ENCODE measurements at regions not wholly inside any gene's neighbourhood (a gene's known extent, or its start where the extent isn't known, plus 50 kb on each side); places are given as distances from the start of the nearest gene placed in this dataset.

DNA sequence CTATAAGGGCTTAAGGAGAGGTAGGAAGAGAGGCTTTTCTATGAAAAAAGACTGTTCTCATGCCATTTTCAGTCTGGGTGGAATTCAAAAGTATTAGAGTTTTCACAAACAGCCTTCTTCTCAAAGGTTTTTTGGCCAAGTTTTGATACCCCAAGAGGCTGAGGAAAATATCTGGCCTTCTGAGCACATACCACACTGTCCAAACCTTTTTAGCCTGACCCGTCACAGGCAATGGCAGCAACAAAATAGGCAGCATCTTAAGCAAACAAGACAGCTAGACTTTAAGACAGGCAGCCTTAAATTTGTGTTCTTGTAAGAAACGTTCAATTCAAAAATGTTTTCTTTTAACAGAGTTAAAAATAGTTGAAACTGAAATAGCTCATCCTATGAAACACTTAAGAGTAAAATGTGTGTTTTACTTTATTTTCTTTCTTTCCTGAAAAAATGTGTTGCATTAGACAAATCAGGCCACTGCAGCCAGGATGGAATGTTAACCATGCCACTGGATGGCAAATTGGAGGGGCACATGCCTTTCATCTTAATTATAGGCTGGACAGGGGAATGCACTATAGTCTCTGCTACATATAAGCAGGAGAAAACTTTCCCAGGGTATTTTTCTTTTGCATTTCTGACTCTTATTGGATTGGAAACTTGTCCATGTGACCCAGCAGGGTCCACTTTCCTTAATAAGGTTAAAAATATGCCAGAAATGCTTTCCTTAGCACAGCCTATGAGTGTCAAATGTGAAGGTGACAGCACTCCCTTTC, 315.0 kb downstream of the TGFB2 start:
- Histone ChIP-seq H3K36me3 (ENCODE audit: control insufficient read depth, insufficient read depth, low read length) (no peaks in the 10 kb centered on the region), H3K27ac (ENCODE audit: low read depth, low read length, severe bottlenecking) (peak overlapping the region; percentile 100), H3K9me3 (ENCODE audit: control insufficient read depth, low read length) (no peaks in the 10 kb centered on the region), H3K4me1 (ENCODE audit: control insufficient read depth, insufficient read depth, low read length, poor library complexity, severe bottlenecking) (peaks cover 49% of the 10 kb centered on the region), H3K4me3 (ENCODE audit: extremely low read depth, insufficient read depth, low read length, poor library complexity, severe bottlenecking) (no peak overlapping the region)
- WGBS, 2 experiments (ENCODE audit: insufficient coverage in 2 of 2): 100% methylated on average over 1 of the region's 2 CpGs; no CpG with 5 or more reads in 1 of the 2 experiments

- Histone ChIP-seq H3K9me3 (ENCODE audit: control insufficient read depth, low read length) (no peaks in the 10 kb centered on the region), H3K27ac (ENCODE audit: low read depth, low read length, severe bottlenecking) (peak overlapping the region; percentile 100), H3K36me3 (ENCODE audit: control insufficient read depth, insufficient read depth, low read length) (no peaks in the 10 kb centered on the region), H3K4me3 (ENCODE audit: extremely low read depth, insufficient read depth, low read length, poor library complexity, severe bottlenecking) (no peak overlapping the region), H3K4me1 (ENCODE audit: control insufficient read depth, insufficient read depth, low read length, poor library complexity, severe bottlenecking) (peaks cover 49% of the 10 kb centered on the region)
- 83% methylated on average over 1 of the region's 1 CpG; no CpG with 5 or more reads in 1 of the 2 experiments for WGBS, 2 experiments (ENCODE audit: insufficient coverage in 2 of 2)
Measured at GRCh38 chr1:218660678-218661053, 315.5 kb downstream of the TGFB2 start.

- peaks cover 48% of the 10 kb centered on the region for H3K4me1 ChIP-seq (ENCODE audit: control insufficient read depth, insufficient read depth, low read length, poor library complexity, severe bottlenecking)
- no peak overlapping the region for H3K4me3 ChIP-seq (ENCODE audit: extremely low read depth, insufficient read depth, low read length, poor library complexity, severe bottlenecking)
- H3K36me3 ChIP-seq (ENCODE audit: control insufficient read depth, insufficient read depth, low read length): no peaks in the 10 kb centered on the region
- peak overlapping the region; percentile 100 for H3K27ac ChIP-seq (ENCODE audit: low read depth, low read length, severe bottlenecking)
- H3K9me3 ChIP-seq (ENCODE audit: control insufficient read depth, low read length): peaks cover 5% of the 10 kb centered on the region
- WGBS, 2 experiments (ENCODE audit: insufficient coverage in 2 of 2): 80 to 100% methylated on average over 1 of the region's 3 CpGs
Measured at GRCh38 chr1:218661411-218661810, 316.3 kb downstream of the TGFB2 start.

DNA sequence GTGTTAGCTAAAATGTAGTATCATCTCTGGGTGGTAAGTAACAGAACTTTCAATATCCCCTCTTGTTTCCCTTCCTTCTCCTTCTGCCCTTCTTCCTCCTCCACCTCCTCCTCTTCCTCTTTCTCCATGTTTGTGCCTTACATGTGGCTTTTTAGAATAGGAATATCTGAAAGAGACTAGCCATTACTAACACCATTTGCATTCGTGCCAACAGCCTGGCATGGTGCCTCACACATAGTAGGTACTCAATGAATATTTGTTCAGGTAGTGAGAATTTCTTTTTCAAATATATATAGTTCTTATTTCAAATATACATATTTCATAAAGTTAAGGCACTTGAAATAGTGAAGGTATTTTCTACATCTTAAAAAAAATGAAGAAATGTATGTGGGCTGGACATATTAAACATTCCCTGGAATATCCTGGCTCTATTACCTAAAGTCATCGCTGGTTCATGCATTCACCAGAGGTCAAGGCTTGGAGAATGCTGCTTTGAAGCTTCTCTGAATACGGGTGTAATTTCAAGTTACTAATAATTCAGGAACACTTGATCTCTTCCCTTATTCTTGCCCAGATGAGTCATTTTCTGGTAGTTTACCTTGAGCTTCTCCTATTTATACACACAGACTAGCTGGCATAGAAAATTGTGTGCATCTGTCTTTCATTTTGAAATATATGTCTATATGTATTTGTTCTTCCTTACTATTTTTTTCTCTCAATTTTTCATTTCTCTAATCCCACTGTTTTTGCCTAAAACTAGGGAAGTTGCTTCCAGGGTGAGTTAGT, 319.4 kb downstream of the TGFB2 start:
- peaks cover 21% of the 10 kb centered on the region for H3K4me1 ChIP-seq (ENCODE audit: control insufficient read depth, insufficient read depth, low read length, poor library complexity, severe bottlenecking)
- WGBS, 2 experiments (ENCODE audit: insufficient coverage in 2 of 2): 100% methylated on average over 1 to 2 of the region's 3 CpGs
- H3K27ac ChIP-seq (ENCODE audit: low read depth, low read length, severe bottlenecking): no peak overlapping the region
- H3K4me3 ChIP-seq (ENCODE audit: extremely low read depth, insufficient read depth, low read length, poor library complexity, severe bottlenecking): no peak overlapping the region
- H3K9me3 ChIP-seq (ENCODE audit: control insufficient read depth, low read length): peaks cover 5% of the 10 kb centered on the region
- no peaks in the 10 kb centered on the region for H3K36me3 ChIP-seq (ENCODE audit: control insufficient read depth, insufficient read depth, low read length)

GRCh38 chr1:218665221-218665620, 320.1 kb downstream of the TGFB2 start:
- Histone ChIP-seq H3K36me3 (ENCODE audit: control insufficient read depth, insufficient read depth, low read length) (no peaks in the 10 kb centered on the region), H3K27ac (ENCODE audit: low read depth, low read length, severe bottlenecking) (no peak overlapping the region), H3K4me1 (ENCODE audit: control insufficient read depth, insufficient read depth, low read length, poor library complexity, severe bottlenecking) (peaks cover 16% of the 10 kb centered on the region), H3K9me3 (ENCODE audit: control insufficient read depth, low read length) (peaks cover 5% of the 10 kb centered on the region), H3K4me3 (ENCODE audit: extremely low read depth, insufficient read depth, low read length, poor library complexity, severe bottlenecking) (no peak overlapping the region)
- WGBS, 2 experiments (ENCODE audit: insufficient coverage in 2 of 2): 79 to 100% methylated on average over 2 to 4 of the region's 4 CpGs

GRCh38 chr1:218666263-218666662, 321.1 kb downstream of the TGFB2 start:
- no peak overlapping the region for H3K4me3 ChIP-seq (ENCODE audit: extremely low read depth, insufficient read depth, low read length, poor library complexity, severe bottlenecking)
- peaks cover 5% of the 10 kb centered on the region for H3K4me1 ChIP-seq (ENCODE audit: control insufficient read depth, insufficient read depth, low read length, poor library complexity, severe bottlenecking)
- H3K9me3 ChIP-seq (ENCODE audit: control insufficient read depth, low read length): peaks cover 5% of the 10 kb centered on the region
- no peaks in the 10 kb centered on the region for H3K36me3 ChIP-seq (ENCODE audit: control insufficient read depth, insufficient read depth, low read length)
- H3K27ac ChIP-seq (ENCODE audit: low read depth, low read length, severe bottlenecking): no peak overlapping the region

DNA sequence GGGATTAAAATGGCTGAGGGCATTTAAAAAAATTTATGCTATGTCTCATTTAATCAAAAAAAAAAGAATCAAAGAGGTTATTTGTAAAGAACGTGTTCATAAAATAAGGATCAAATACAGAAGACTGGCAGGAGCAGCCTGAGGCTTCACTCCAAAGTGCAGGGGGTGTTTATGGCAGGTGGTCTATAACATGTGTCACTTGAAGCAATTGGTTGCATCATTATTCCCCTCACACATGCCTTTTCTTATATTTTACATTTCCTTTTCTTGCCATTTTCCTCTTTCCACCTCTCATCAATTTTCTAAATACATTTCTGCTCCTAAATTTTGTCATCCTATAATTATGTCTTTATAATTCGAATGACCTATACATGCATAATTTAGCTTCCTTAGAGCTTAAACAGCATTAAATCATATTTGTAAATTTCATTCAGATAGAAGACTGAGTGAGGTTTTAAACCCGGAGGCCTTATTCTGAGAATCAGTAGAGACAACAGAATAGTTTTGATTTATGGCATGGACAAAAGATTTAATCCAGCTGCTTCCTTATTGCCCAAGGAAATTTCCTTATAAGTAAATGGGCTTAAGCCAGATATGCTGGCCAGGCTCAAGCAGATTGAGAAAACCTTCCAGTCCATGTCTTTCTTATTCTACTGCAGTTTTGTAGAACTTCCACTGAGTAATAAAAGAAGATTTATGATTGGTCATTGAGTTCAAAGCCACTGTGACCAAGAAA, 322.8 kb downstream of the TGFB2 start:
- WGBS, 2 experiments (ENCODE audit: insufficient coverage in 2 of 2): 80 to 83% methylated on average over 1 of the region's 3 CpGs
- Histone ChIP-seq H3K9me3 (ENCODE audit: control insufficient read depth, low read length) (peaks cover 5% of the 10 kb centered on the region), H3K36me3 (ENCODE audit: control insufficient read depth, insufficient read depth, low read length) (no peaks in the 10 kb centered on the region), H3K27ac (ENCODE audit: low read depth, low read length, severe bottlenecking) (no peak overlapping the region), H3K4me3 (ENCODE audit: extremely low read depth, insufficient read depth, low read length, poor library complexity, severe bottlenecking) (no peak overlapping the region), H3K4me1 (ENCODE audit: control insufficient read depth, insufficient read depth, low read length, poor library complexity, severe bottlenecking) (peaks cover 9% of the 10 kb centered on the region)

DNA sequence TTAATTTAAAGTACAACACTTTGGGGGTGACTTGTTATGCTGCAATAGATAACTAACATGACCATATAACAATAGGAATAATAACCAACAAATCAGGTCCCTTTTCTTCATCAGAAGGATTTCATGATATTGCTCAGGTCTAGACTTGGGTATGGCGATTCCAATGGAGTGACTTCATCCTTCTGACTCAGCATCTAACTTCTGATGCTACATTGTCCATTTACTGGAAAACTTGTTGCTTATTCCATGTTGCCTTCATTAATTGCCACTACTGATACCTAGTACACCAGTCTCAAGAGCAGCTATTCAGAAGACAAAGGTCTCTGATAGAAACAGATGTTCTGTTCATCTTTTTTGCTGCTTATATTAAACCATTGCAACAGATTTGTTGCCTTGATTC, 324.3 kb downstream of the TGFB2 start:
- 83 to 93% methylated on average over 1 of the region's 1 CpG for WGBS, 2 experiments (ENCODE audit: insufficient coverage in 2 of 2)
- Histone ChIP-seq H3K27ac (ENCODE audit: low read depth, low read length, severe bottlenecking) (no peak overlapping the region), H3K4me1 (ENCODE audit: control insufficient read depth, insufficient read depth, low read length, poor library complexity, severe bottlenecking) (peaks cover 22% of the 10 kb centered on the region), H3K9me3 (ENCODE audit: control insufficient read depth, low read length) (peaks cover 5% of the 10 kb centered on the region), H3K36me3 (ENCODE audit: control insufficient read depth, insufficient read depth, low read length) (no peaks in the 10 kb centered on the region), H3K4me3 (ENCODE audit: extremely low read depth, insufficient read depth, low read length, poor library complexity, severe bottlenecking) (no peak overlapping the region)

- Histone ChIP-seq H3K9me3 (ENCODE audit: control insufficient read depth, low read length) (peaks cover 4% of the 10 kb centered on the region), H3K4me3 (ENCODE audit: extremely low read depth, insufficient read depth, low read length, poor library complexity, severe bottlenecking) (no peak overlapping the region), H3K4me1 (ENCODE audit: control insufficient read depth, insufficient read depth, low read length, poor library complexity, severe bottlenecking) (peaks cover 30% of the 10 kb centered on the region), H3K36me3 (ENCODE audit: control insufficient read depth, insufficient read depth, low read length) (no peaks in the 10 kb centered on the region), H3K27ac (ENCODE audit: low read depth, low read length, severe bottlenecking) (no peak overlapping the region)
- no CpG with 5 or more reads among the region's 1 CpG for WGBS, 2 experiments (ENCODE audit: insufficient coverage in 2 of 2)
Measured at GRCh38 chr1:218670875-218671274, 325.7 kb downstream of the TGFB2 start.

- WGBS, 2 experiments (ENCODE audit: insufficient coverage in 2 of 2): 83 to 86% methylated on average over 5 to 6 of the region's 6 CpGs
Measured at GRCh38 chr1:218671573-218671972, 326.4 kb downstream of the TGFB2 start.

More at GRCh38 chr1:218671573-218671972, 326.4 kb downstream of the TGFB2 start:
- H3K4me1 ChIP-seq (ENCODE audit: control insufficient read depth, insufficient read depth, low read length, poor library complexity, severe bottlenecking): peaks cover 30% of the 10 kb centered on the region
- no peaks in the 10 kb centered on the region for H3K9me3 ChIP-seq (ENCODE audit: control insufficient read depth, low read length)
- H3K27ac ChIP-seq (ENCODE audit: low read depth, low read length, severe bottlenecking): peak overlapping the region; percentile 29
- H3K36me3 ChIP-seq (ENCODE audit: control insufficient read depth, insufficient read depth, low read length): no peaks in the 10 kb centered on the region
- H3K4me3 ChIP-seq (ENCODE audit: extremely low read depth, insufficient read depth, low read length, poor library complexity, severe bottlenecking): no peak overlapping the region
